Trophoblast cell (in vitro differentiated cells and primary cell): ENCODE measurements at regions not wholly inside any gene's neighbourhood (a gene's known extent, or its start where the extent isn't known, plus 50 kb on each side); places are given as distances from the start of the nearest gene placed in this dataset.

ENCODE experiments used
- DNase-seq, 2 donors: peaks; one replicate each; pipeline ENCODE4 v3.0.0-alpha.2; 2016
- H2AFZ ChIP-seq: 2 replicates; pipeline ENCODE4 v1.6.1; 2013; ENCODE audit warnings: low read length, moderate library complexity, mild to moderate bottlenecking; ENCODE audit not compliant: insufficient read depth, poor library complexity
- H2AK5ac ChIP-seq: 2 replicates; pipeline ENCODE4 v1.6.1; 2013; ENCODE audit warnings: mild to moderate bottlenecking, low read length
- H2BK120ac ChIP-seq: 2 replicates; pipeline ENCODE4 v1.6.1; 2013; ENCODE audit warnings: low read length, mild to moderate bottlenecking, moderate library complexity; ENCODE audit not compliant: insufficient read depth, poor library complexity
- H2BK12ac ChIP-seq: 2 replicates; pipeline ENCODE4 v1.6.1; 2013; ENCODE audit warnings: mild to moderate bottlenecking, low read length, moderate library complexity
- H2BK5ac ChIP-seq: 2 replicates; pipeline ENCODE4 v1.6.1; 2013; ENCODE audit warnings: low read length, low read depth, moderate library complexity, mild to moderate bottlenecking; ENCODE audit not compliant: poor library complexity
- H3K14ac ChIP-seq: 2 replicates; pipeline ENCODE4 v1.6.1; 2013; ENCODE audit warnings: mild to moderate bottlenecking, low read length
- H3K18ac ChIP-seq: 2 replicates; pipeline ENCODE4 v1.6.1; 2013; ENCODE audit warnings: mild to moderate bottlenecking, low read length
- H3K23ac ChIP-seq: 2 replicates; pipeline ENCODE4 v1.6.1; 2013; ENCODE audit warnings: low read length
- H3K27ac ChIP-seq: 2 replicates; pipeline ENCODE4 v1.5.1; 2013; ENCODE audit warnings: low read depth, mild to moderate bottlenecking, inconsistent platforms, low read length, moderate library complexity
- H3K27me3 ChIP-seq: 2 replicates; pipeline ENCODE4 v1.6.1; 2013; ENCODE audit warnings: inconsistent platforms, mild to moderate bottlenecking, low read length, moderate library complexity; ENCODE audit not compliant: insufficient read depth
- H3K36me3 ChIP-seq, 2 experiments: 1 replicate in 1 of 2; 2 replicates in 1 of 2; pipeline ENCODE4 v1.6.1; 2013; ENCODE audit warnings: low read length in 2 of 2, mild to moderate bottlenecking in 2 of 2, moderate library complexity in 1 of 2; ENCODE audit not compliant: insufficient read depth in 2 of 2, control insufficient read depth in 1 of 2
- H3K4ac ChIP-seq: 2 replicates; pipeline ENCODE4 v1.6.1; 2013; ENCODE audit warnings: low read depth, mild to moderate bottlenecking, low read length, moderate library complexity
- H3K4me1 ChIP-seq, 2 experiments: 1 replicate in 1 of 2; 2 replicates in 1 of 2; pipeline ENCODE4 v1.6.1; 2013; ENCODE audit warnings: low read length in 2 of 2, mild to moderate bottlenecking in 2 of 2, moderate library complexity in 1 of 2; ENCODE audit not compliant: insufficient read depth in 2 of 2, control insufficient read depth in 1 of 2
- H3K4me2 ChIP-seq: 2 replicates; pipeline ENCODE4 v1.6.1; 2013; ENCODE audit warnings: inconsistent platforms, mild to moderate bottlenecking, low read length, moderate library complexity
- H3K4me3 ChIP-seq: 2 replicates; pipeline ENCODE4 v1.5.1; 2013; ENCODE audit warnings: mild to moderate bottlenecking, low read depth, low read length, inconsistent platforms
- H3K79me1 ChIP-seq: one replicate; pipeline ENCODE4 v1.6.1; 2013; ENCODE audit warnings: low read length
- H3K79me2 ChIP-seq: 2 replicates; pipeline ENCODE4 v1.6.1; 2013; ENCODE audit warnings: low read length, mild to moderate bottlenecking; ENCODE audit not compliant: control insufficient read depth, insufficient read depth, poor library complexity
- H3K9ac ChIP-seq: 2 replicates; pipeline ENCODE4 v1.6.1; 2013; ENCODE audit warnings: mild to moderate bottlenecking, low read length
- H3K9me3 ChIP-seq: 2 replicates; pipeline ENCODE4 v1.6.1; 2013; ENCODE audit warnings: low read depth, mild to moderate bottlenecking, control low read depth, inconsistent platforms, low read length; ENCODE audit not compliant: insufficient read depth
- H4K12ac ChIP-seq: 2 replicates; pipeline ENCODE4 v1.6.1; 2013; ENCODE audit warnings: low read depth, mild to moderate bottlenecking, low read length, moderate library complexity
- H4K8ac ChIP-seq: 2 replicates; pipeline ENCODE4 v1.6.1; 2013; ENCODE audit warnings: low read depth, mild to moderate bottlenecking, low read length, moderate library complexity
- H4K91ac ChIP-seq: one replicate; pipeline ENCODE4 v1.6.1; 2013; ENCODE audit warnings: low read depth, mild to moderate bottlenecking, low read length, moderate library complexity
- WGBS: extraction: QIAGEN DNeasy Blood & Tissue Kit; methylation state at CpG from one replicate; pipeline ENCODE4 v1.1.7; 2013; ENCODE audit warnings: missing lambda C conversion rate; ENCODE audit not compliant: insufficient read length, insufficient coverage; ENCODE audit errors: extremely low coverage; 5-methylcytosine and 5-hydroxymethylcytosine counted together

DNA sequence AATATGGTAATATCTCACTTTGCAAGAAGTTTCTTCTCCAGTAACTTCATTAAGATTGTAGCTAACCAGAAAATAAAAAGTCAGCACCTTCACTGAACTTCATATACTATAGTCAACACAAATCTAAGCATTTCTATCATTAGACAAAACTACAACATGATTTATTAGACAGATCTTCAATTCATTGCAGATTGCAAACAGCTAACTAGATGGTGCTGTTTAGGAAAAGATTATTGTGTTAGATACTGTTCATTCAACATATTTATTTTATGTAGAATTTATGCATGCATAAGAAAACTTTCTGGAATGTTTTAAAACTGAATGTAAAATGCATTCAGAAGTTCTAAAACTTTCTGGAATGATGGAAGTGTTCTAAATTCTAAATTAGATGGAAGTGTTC, 442.1 kb downstream of the HTR1B start:
- no peak overlapping the region for H4K12ac ChIP-seq
- no peak overlapping the region for H3K14ac ChIP-seq
- H3K23ac ChIP-seq = no peak overlapping the region
- H3K9ac ChIP-seq = no peak overlapping the region
- no peak overlapping the region for H2AK5ac ChIP-seq
- H3K36me3 ChIP-seq = no peaks in the 10 kb centered on the region
- no peak overlapping the region for H2BK12ac ChIP-seq
- no peaks in the 10 kb centered on the region for H3K79me1 ChIP-seq
- H3K27me3 ChIP-seq = no peaks in the 10 kb centered on the region
- H3K4me2 ChIP-seq = no peak overlapping the region
- H3K4me1 ChIP-seq = peaks cover 0 to 3% of the 10 kb centered on the region in 2 experiments
- no peak overlapping the region for H3K4me3 ChIP-seq
- no peak overlapping the region for H3K27ac ChIP-seq
- no peaks in the 10 kb centered on the region for H3K9me3 ChIP-seq
- DNase-seq = no peak
- H3K4ac ChIP-seq = no peak overlapping the region
- H2AFZ ChIP-seq = no peak overlapping the region
- H4K8ac ChIP-seq = no peak overlapping the region
- H2BK120ac ChIP-seq = no peak overlapping the region
- H2BK5ac ChIP-seq = no peak overlapping the region
- H4K91ac ChIP-seq = no peak overlapping the region
- H3K18ac ChIP-seq = no peak overlapping the region
- no peaks in the 10 kb centered on the region for H3K79me2 ChIP-seq

DNA sequence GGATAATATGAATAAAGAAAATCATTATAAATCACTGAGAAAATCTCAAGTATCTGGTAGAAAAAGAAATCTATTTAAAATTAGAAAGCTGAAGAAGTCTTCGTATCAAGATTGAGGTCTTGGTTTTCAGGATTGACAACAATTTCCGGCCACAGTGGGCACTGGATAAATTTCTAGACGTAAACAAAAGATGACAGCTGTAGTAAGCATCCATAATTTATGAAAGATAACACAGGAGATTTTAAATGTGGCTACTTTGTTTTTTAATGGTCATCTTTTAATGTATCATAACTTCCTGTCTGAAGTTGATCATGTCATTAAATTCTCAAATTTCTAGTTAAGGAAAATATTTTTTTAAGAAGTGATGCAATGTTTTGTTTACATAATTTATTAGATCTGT, 444.2 kb downstream of the HTR1B start:
- Histone ChIP-seq H3K9me3 (no peaks in the 10 kb centered on the region), H4K12ac (no peak overlapping the region), H4K8ac (no peak overlapping the region), H3K4me2 (no peak overlapping the region), H3K27me3 (no peaks in the 10 kb centered on the region), H3K4ac (no peak overlapping the region), H2AK5ac (no peak overlapping the region), H2BK12ac (no peak overlapping the region), H2AFZ (no peak overlapping the region), H3K79me2 (no peaks in the 10 kb centered on the region), H3K4me3 (no peak overlapping the region), H3K23ac (no peak overlapping the region), H2BK120ac (no peak overlapping the region), H3K9ac (no peak overlapping the region), H3K79me1 (no peaks in the 10 kb centered on the region), H3K27ac (no peak overlapping the region), H4K91ac (no peak overlapping the region), H3K36me3 (no peaks in the 10 kb centered on the region), H3K14ac (no peak overlapping the region), H3K4me1 (no peaks in the 10 kb centered on the region), H2BK5ac (no peak overlapping the region), H3K18ac (no peak overlapping the region)
- DNase-seq = no peak
- WGBS = no CpG with 5 or more reads among the region's 3 CpGs

DNA sequence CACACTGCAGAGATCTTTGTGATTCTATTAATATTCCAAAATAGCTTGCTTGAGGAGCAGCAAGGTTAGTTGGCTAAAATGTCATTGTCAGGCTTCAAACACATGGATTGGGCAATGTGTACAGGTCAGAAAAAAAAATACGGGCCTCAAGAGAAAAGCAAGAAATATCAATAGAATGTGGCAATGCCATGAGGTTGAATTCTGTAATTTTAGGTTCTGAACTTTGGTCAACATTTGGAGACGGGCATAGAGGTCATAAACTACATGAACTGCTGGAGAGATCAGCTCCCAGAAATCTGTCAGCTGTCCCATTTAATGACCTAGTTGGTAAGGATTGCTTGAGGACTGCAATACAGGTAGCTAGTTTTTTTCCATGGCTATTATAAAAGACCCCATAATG, 445.8 kb downstream of the HTR1B start:
- Histone ChIP-seq H3K79me1 (no peaks in the 10 kb centered on the region), H2AFZ (no peak overlapping the region), H3K14ac (no peak overlapping the region), H4K12ac (no peak overlapping the region), H2BK12ac (no peak overlapping the region), H3K27me3 (no peaks in the 10 kb centered on the region), H3K9me3 (no peaks in the 10 kb centered on the region), H3K9ac (no peak overlapping the region), H2BK5ac (no peak overlapping the region), H3K4me2 (no peak overlapping the region), H4K91ac (no peak overlapping the region), H2AK5ac (no peak overlapping the region), H3K4me1 (no peaks in the 10 kb centered on the region), H3K79me2 (no peaks in the 10 kb centered on the region), H3K36me3 (no peaks in the 10 kb centered on the region), H3K4me3 (no peak overlapping the region), H2BK120ac (no peak overlapping the region), H4K8ac (no peak overlapping the region), H3K18ac (no peak overlapping the region), H3K23ac (no peak overlapping the region), H3K27ac (no peak overlapping the region), H3K4ac (no peak overlapping the region)
- no CpG with 5 or more reads among the region's 2 CpGs for WGBS
- no peak for DNase-seq

DNA sequence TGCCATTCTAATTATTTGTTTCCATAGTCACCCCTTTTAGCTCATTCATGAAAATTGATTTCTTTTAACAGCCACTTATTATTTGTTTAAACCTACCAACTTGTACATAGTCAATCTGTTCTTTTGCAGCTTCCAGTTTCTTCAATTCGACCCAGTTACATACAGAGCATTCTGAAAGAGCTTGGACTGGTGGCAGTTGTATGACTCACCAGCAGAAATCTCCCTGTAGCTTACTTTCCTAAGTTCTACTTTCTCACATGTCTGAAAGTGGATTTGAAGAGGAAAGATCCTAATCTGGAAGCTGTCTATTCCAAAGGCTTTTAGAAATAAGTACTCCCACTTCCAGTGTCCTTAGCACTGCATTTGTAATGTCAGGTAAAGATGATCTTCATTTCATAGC, 447.9 kb downstream of the HTR1B start:
- Histone ChIP-seq H3K27me3 (no peaks in the 10 kb centered on the region), H3K14ac (no peak overlapping the region), H3K9ac (no peak overlapping the region), H3K79me1 (no peaks in the 10 kb centered on the region), H3K4me3 (no peak overlapping the region), H3K4me1 (no peaks in the 10 kb centered on the region), H3K27ac (no peak overlapping the region), H2AK5ac (no peak overlapping the region), H4K12ac (no peak overlapping the region), H3K4me2 (no peak overlapping the region), H3K23ac (no peak overlapping the region), H3K9me3 (peaks cover 13% of the 10 kb centered on the region), H2AFZ (no peak overlapping the region), H2BK12ac (no peak overlapping the region), H3K36me3 (no peaks in the 10 kb centered on the region), H4K8ac (no peak overlapping the region), H2BK5ac (no peak overlapping the region), H4K91ac (no peak overlapping the region), H3K4ac (no peak overlapping the region), H3K79me2 (no peaks in the 10 kb centered on the region), H3K18ac (no peak overlapping the region), H2BK120ac (no peak overlapping the region)
- no peak for DNase-seq
- WGBS = no CpG with 5 or more reads among the region's 1 CpG
